Stomach (tissue), 4 donors: ENCODE measurements at regions not wholly inside any gene's neighbourhood (a gene's known extent, or its start where the extent isn't known, plus 50 kb on each side); places are given as distances from the start of the nearest gene placed in this dataset.

Experiments used
- CTCF ChIP-seq, 7 experiments: fragments of 450-650 bp in 4 of 7; fragments of 200-600 bp in 3 of 7; sonication (generic) in 3 of 7; IDR thresholded peaks; one replicate each; pipeline ENCODE4 v1.5.1; 2016 to 2019; ENCODE audit warnings: antibody characterized with exemption in 7 of 7, control low read depth in 2 of 7, mild to moderate bottlenecking in 1 of 7
- EP300 ChIP-seq: sonication (generic); formaldehyde crosslinking; IDR thresholded peaks from one replicate; pipeline ENCODE4 v1.6.1; 2017; ENCODE audit warnings: antibody characterized with exemption
- POLR2A ChIP-seq, 4 donors: fragments of 450-650 bp; IDR thresholded peaks; one replicate each; pipeline ENCODE4 v1.6.1; 2016; ENCODE audit warnings: antibody characterized with exemption in 4 of 4, control low read depth in 2 of 4, mild to moderate bottlenecking in 1 of 4, moderate library complexity in 1 of 4

- TF ChIP-seq CTCF (IDR thresholded peaks at IDR 0.05), result no peak
- no peak for TF ChIP-seq POLR2A (IDR thresholded peaks at IDR 0.05)
- TF ChIP-seq EP300, result no peak
Measured at GRCh38 chr16:56090076-56090475, 101.2 kb upstream of the GNAO1 start.
